ENCODE measurements at regions not wholly inside any gene's neighbourhood (a gene's known extent, or its start where the extent isn't known, plus 50 kb on each side); places are given as distances from the start of the nearest gene placed in this dataset.

- H3K9me3 ChIP-seq (ENCODE audit: control insufficient read depth, insufficient read depth, low read depth, low read length) = no peaks in the 10 kb centered on the region
- no peak overlapping the region for H2AFZ ChIP-seq (ENCODE audit: low read length)
- H4K20me1 ChIP-seq (ENCODE audit: control insufficient read depth, extremely low read depth, insufficient read depth, low read length) = no peaks in the 10 kb centered on the region
- H3K4me2 ChIP-seq (ENCODE audit: extremely low read depth, insufficient read depth, low read length) = no peak overlapping the region
- H3K4me1 ChIP-seq (ENCODE audit: control insufficient read depth, extremely low read depth, insufficient read depth, low read length) = no peaks in the 10 kb centered on the region
- H3K4me3 ChIP-seq (replicated peaks in 1 of 4; ENCODE audit: control extremely low read depth in 1 of 4, insufficient read depth in 1 of 4, low read depth in 3 of 4, low read length in 4 of 4) = no peak overlapping the region
- no peaks in the 10 kb centered on the region for H3K79me2 ChIP-seq (ENCODE audit: control insufficient read depth, insufficient read depth, low read length)
- no peaks in the 10 kb centered on the region for H3K36me3 ChIP-seq (ENCODE audit: control insufficient read depth, insufficient read depth, low read length)
- no peak for DNase-seq (ENCODE audit: low read depth in 2 of 2)
- H3K27me3 ChIP-seq (ENCODE audit: control insufficient read depth, insufficient read depth, low read length) = no peaks in the 10 kb centered on the region
- H3K27ac ChIP-seq (ENCODE audit: insufficient read depth, low read length) = no peak overlapping the region
- H3K9ac ChIP-seq (ENCODE audit: insufficient read depth, low read length) = no peak overlapping the region
- TF ChIP-seq CTCF (conservative IDR thresholded peaks at IDR 0.05 in 1 of 2, IDR thresholded peaks at IDR 0.05 in 1 of 2; ENCODE audit: low read depth in 1 of 2, low read length in 2 of 2) (no peak), EZH2 (IDR thresholded peaks at IDR 0.05; ENCODE audit: low read length, missing control alignments) (no peak)
Observed at GRCh38 chr4:81870275-81870674, 398.6 kb upstream of the RASGEF1B start.

- H3K4me2 ChIP-seq (ENCODE audit: extremely low read depth, insufficient read depth, low read length) = no peak overlapping the region
- no peaks in the 10 kb centered on the region for H3K79me2 ChIP-seq (ENCODE audit: control insufficient read depth, insufficient read depth, low read length)
- no peaks in the 10 kb centered on the region for H3K36me3 ChIP-seq (ENCODE audit: control insufficient read depth, insufficient read depth, low read length)
- H4K20me1 ChIP-seq (ENCODE audit: control insufficient read depth, extremely low read depth, insufficient read depth, low read length) = no peaks in the 10 kb centered on the region
- no peaks in the 10 kb centered on the region for H3K9me3 ChIP-seq (ENCODE audit: control insufficient read depth, insufficient read depth, low read depth, low read length)
- no peak overlapping the region for H2AFZ ChIP-seq (ENCODE audit: low read length)
- no peak overlapping the region for H3K4me3 ChIP-seq (replicated peaks in 1 of 4; ENCODE audit: control extremely low read depth in 1 of 4, insufficient read depth in 1 of 4, low read depth in 3 of 4, low read length in 4 of 4)
- H3K27me3 ChIP-seq (ENCODE audit: control insufficient read depth, insufficient read depth, low read length) = no peaks in the 10 kb centered on the region
- no peaks in the 10 kb centered on the region for H3K4me1 ChIP-seq (ENCODE audit: control insufficient read depth, extremely low read depth, insufficient read depth, low read length)
- H3K27ac ChIP-seq (ENCODE audit: insufficient read depth, low read length) = no peak overlapping the region
- no peak overlapping the region for H3K9ac ChIP-seq (ENCODE audit: insufficient read depth, low read length)
- no peak for DNase-seq (ENCODE audit: low read depth in 2 of 2)
- TF ChIP-seq CTCF (conservative IDR thresholded peaks at IDR 0.05 in 1 of 2, IDR thresholded peaks at IDR 0.05 in 1 of 2; ENCODE audit: low read depth in 1 of 2, low read length in 2 of 2) (no peak), EZH2 (IDR thresholded peaks at IDR 0.05; ENCODE audit: low read length, missing control alignments) (no peak)
Observed at GRCh38 chr4:81860111-81860510, 388.4 kb upstream of the RASGEF1B start.

GRCh38 chr4:81854406-81854805 is 382.7 kb upstream of the RASGEF1B start:
- no peaks in the 10 kb centered on the region for H3K27me3 ChIP-seq (ENCODE audit: control insufficient read depth, insufficient read depth, low read length)
- no peak overlapping the region for H3K4me3 ChIP-seq (replicated peaks in 1 of 4; ENCODE audit: control extremely low read depth in 1 of 4, insufficient read depth in 1 of 4, low read depth in 3 of 4, low read length in 4 of 4)
- no peaks in the 10 kb centered on the region for H3K9me3 ChIP-seq (ENCODE audit: control insufficient read depth, insufficient read depth, low read depth, low read length)
- no peak overlapping the region for H3K4me2 ChIP-seq (ENCODE audit: extremely low read depth, insufficient read depth, low read length)
- no peaks in the 10 kb centered on the region for H3K36me3 ChIP-seq (ENCODE audit: control insufficient read depth, insufficient read depth, low read length)
- no peaks in the 10 kb centered on the region for H3K79me2 ChIP-seq (ENCODE audit: control insufficient read depth, insufficient read depth, low read length)
- no peak overlapping the region for H2AFZ ChIP-seq (ENCODE audit: low read length)
- no peaks in the 10 kb centered on the region for H4K20me1 ChIP-seq (ENCODE audit: control insufficient read depth, extremely low read depth, insufficient read depth, low read length)
- DNase-seq (ENCODE audit: low read depth in 2 of 2) = no peak
- H3K27ac ChIP-seq (ENCODE audit: insufficient read depth, low read length) = no peak overlapping the region
- H3K9ac ChIP-seq (ENCODE audit: insufficient read depth, low read length) = no peak overlapping the region
- TF ChIP-seq CTCF (conservative IDR thresholded peaks at IDR 0.05 in 1 of 2, IDR thresholded peaks at IDR 0.05 in 1 of 2; ENCODE audit: low read depth in 1 of 2, low read length in 2 of 2) = no peak
- TF ChIP-seq EZH2 (IDR thresholded peaks at IDR 0.05; ENCODE audit: low read length, missing control alignments) = no peak
- no peaks in the 10 kb centered on the region for H3K4me1 ChIP-seq (ENCODE audit: control insufficient read depth, extremely low read depth, insufficient read depth, low read length)
